ENCODE measurements at regions not wholly inside any gene's neighbourhood (a gene's known extent, or its start where the extent isn't known, plus 50 kb on each side); places are given as distances from the start of the nearest gene placed in this dataset.

DNA sequence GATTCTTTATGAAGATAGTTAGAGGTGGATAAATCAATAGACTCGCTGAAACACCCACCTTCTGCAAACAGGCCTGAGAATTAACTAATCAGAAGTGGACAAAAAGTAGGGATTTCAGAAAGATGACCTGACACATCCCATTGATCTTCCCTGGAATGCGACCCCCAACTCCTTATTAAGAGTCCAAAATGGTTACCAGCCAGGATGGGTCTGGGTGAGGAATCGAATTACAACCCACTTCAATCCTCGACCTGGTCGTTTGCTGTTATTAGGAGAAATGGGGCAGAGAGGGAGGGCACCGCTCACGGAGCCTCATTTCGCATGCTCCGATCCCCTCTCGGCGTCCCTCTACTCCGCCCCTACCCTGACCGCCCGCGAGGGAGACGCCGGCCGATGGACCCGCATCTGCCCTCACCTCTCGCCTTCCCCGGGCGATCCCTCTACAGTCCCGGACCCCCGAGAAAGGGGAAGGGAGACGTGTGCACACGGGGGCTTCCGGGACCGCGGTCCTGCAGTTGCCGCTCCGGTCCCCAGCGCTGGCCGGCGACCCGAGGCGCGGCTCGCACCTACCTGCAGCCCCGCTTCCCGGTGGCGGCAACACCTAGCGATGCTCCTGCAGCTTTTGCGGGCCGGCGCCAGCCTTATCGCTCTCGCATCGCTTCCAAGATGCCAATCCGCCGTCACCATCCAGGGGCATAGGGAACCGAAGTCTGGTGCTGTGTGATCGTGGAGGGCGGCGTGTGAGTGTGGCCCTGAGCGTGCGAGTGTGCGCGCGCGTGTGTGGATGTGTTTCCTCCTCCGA is 69.3 kb upstream of the USP15 start:
- Histone ChIP-seq H3K36me3 (ENCODE audit: low read depth) (no peaks in the 10 kb centered on the region), H3K27me3 (ENCODE audit: insufficient read depth, poor library complexity, severe bottlenecking) (peaks cover 59% of the 10 kb centered on the region), H3K27ac (ENCODE audit: poor library complexity, severe bottlenecking) (no peak overlapping the region), H3K4me3 (ENCODE audit: severe bottlenecking) (no peak overlapping the region), H3K4me1 (ENCODE audit: insufficient read depth, poor library complexity, severe bottlenecking) (peaks cover 26% of the 10 kb centered on the region), H3K9me3 (ENCODE audit: severe bottlenecking) (no peaks in the 10 kb centered on the region)
- DNase-seq (ENCODE audit: low spot score) (peak; percentile 58), ATAC-seq (ENCODE audit: low read depth) (peak; percentile 8; the same call in 2 of the 3 replicates)
- TF ChIP-seq CTCF (IDR thresholded peaks at IDR 0.05; ENCODE audit: poor library complexity, severe bottlenecking): no peak

GRCh38 chr12:62191491-62192179 is 68.6 kb upstream of the USP15 start:
- peak; percentile 45 for ATAC-seq (ENCODE audit: low read depth)

DNA sequence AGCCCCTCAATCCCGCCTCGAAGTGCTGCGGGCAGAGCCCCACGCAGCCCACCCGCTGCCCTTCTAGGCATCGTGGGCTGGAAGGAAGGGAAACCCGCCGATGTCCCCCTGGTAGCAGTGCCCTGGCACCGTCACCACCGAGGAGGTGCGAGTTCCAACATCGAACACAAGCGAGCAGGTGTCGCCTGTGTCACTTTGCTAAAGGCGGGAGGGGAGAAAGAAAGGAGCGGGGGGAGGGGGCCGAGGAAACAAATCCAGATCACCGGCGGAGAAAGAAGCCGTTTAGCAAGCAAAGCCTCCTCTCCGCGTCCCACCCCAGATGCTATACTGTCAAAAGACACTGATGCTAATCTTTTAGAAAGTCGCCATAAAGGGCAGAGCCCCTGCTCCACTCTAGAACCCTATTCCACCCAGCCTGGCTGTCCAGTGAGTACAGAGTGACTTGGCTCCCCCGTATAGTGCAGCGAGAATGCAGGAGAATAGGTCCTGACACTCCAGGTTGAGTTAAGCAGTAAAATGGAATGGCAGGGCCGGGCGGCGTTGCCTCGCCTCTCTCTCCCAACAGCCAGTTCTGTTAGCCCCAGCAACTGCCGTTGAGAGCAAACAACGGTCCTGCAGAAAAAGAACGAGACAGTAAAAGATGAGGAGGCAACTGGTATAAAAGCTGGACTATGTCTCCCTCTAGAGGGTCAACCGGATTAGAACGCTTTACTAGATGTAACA is 67.9 kb upstream of the USP15 start:
- Histone ChIP-seq H3K4me1 (ENCODE audit: insufficient read depth, poor library complexity, severe bottlenecking) (peaks cover 26% of the 10 kb centered on the region), H3K36me3 (ENCODE audit: low read depth) (no peaks in the 10 kb centered on the region), H3K27me3 (ENCODE audit: insufficient read depth, poor library complexity, severe bottlenecking) (peaks cover 59% of the 10 kb centered on the region), H3K9me3 (ENCODE audit: severe bottlenecking) (no peaks in the 10 kb centered on the region), H3K4me3 (ENCODE audit: severe bottlenecking) (no peak overlapping the region), H3K27ac (ENCODE audit: poor library complexity, severe bottlenecking) (no peak overlapping the region)
- peak; percentile 82 for ATAC-seq (ENCODE audit: low read depth)
- TF ChIP-seq CTCF (IDR thresholded peaks at IDR 0.05; ENCODE audit: poor library complexity, severe bottlenecking): peak; percentile 71
- no peak for DNase-seq (ENCODE audit: low spot score)

More at GRCh38 chr12:62191491-62192179, 68.6 kb upstream of the USP15 start:
- Histone ChIP-seq H3K4me1 (ENCODE audit: insufficient read depth, poor library complexity, severe bottlenecking) (peaks cover 26% of the 10 kb centered on the region), H3K9me3 (ENCODE audit: severe bottlenecking) (no peaks in the 10 kb centered on the region), H3K27me3 (ENCODE audit: insufficient read depth, poor library complexity, severe bottlenecking) (peaks cover 59% of the 10 kb centered on the region), H3K36me3 (ENCODE audit: low read depth) (no peaks in the 10 kb centered on the region), H3K4me3 (ENCODE audit: severe bottlenecking) (no peak overlapping the region), H3K27ac (ENCODE audit: poor library complexity, severe bottlenecking) (no peak overlapping the region)
- TF ChIP-seq CTCF (IDR thresholded peaks at IDR 0.05; ENCODE audit: poor library complexity, severe bottlenecking): no peak
- peak; percentile 37 for DNase-seq (ENCODE audit: low spot score)

GRCh38 chr12:62192903-62193250 is 67.3 kb upstream of the USP15 start:
- Histone ChIP-seq H3K27ac (ENCODE audit: poor library complexity, severe bottlenecking) (no peak overlapping the region), H3K27me3 (ENCODE audit: insufficient read depth, poor library complexity, severe bottlenecking) (peaks cover 53% of the 10 kb centered on the region), H3K4me1 (ENCODE audit: insufficient read depth, poor library complexity, severe bottlenecking) (peaks cover 26% of the 10 kb centered on the region), H3K36me3 (ENCODE audit: low read depth) (no peaks in the 10 kb centered on the region), H3K4me3 (ENCODE audit: severe bottlenecking) (no peak overlapping the region), H3K9me3 (ENCODE audit: severe bottlenecking) (no peaks in the 10 kb centered on the region)
- peak; percentile 40 for TF ChIP-seq CTCF (IDR thresholded peaks at IDR 0.05; ENCODE audit: poor library complexity, severe bottlenecking)
- DNase-seq (ENCODE audit: low spot score) (no peak), ATAC-seq (ENCODE audit: low read depth) (no peak)

All from RWPE2 (cell line).